ENCODE measurements at regions not wholly inside any gene's neighbourhood (a gene's known extent, or its start where the extent isn't known, plus 50 kb on each side); places are given as distances from the start of the nearest gene placed in this dataset.

- DNase-seq = no peak
These were observed 352.7 kb upstream of the ZNF507 start for GRCh38 chr19:31992750-31993149.

GRCh38 chr19:31995546-31995945 lies 349.9 kb upstream of the ZNF507 start:
- no peak for DNase-seq

- no peak for DNase-seq
These were observed 335.3 kb upstream of the ZNF507 start for GRCh38 chr19:32010071-32010470.

- DNase-seq = no peak
These were observed 333.2 kb upstream of the ZNF507 start for GRCh38 chr19:32012206-32012605.

GRCh38 chr19:32012886-32013631 lies 332.4 kb upstream of the ZNF507 start:
- DNase-seq = no peak

GRCh38 chr19:32017176-32017953 lies 328.0 kb upstream of the ZNF507 start:
- no peak for DNase-seq

GRCh38 chr19:32018014-32018413 lies 327.4 kb upstream of the ZNF507 start:
- no peak for DNase-seq

- DNase-seq = no peak
These were observed 324.9 kb upstream of the ZNF507 start for GRCh38 chr19:32020538-32020937.

- no peak for DNase-seq
These were observed 323.3 kb upstream of the ZNF507 start for GRCh38 chr19:32022044-32022640.

GRCh38 chr19:32022731-32023563 lies 322.5 kb upstream of the ZNF507 start:
- no peak for DNase-seq

GRCh38 chr19:32023564-32023832 lies 321.9 kb upstream of the ZNF507 start:
- no peak for DNase-seq

GRCh38 chr19:32029235-32029634 lies 316.2 kb upstream of the ZNF507 start:
- no peak for DNase-seq

GRCh38 chr19:32032561-32032960 lies 312.8 kb upstream of the ZNF507 start:
- no peak for DNase-seq

- DNase-seq = no peak
These were observed 309.8 kb upstream of the ZNF507 start for GRCh38 chr19:32035626-32036025.

- DNase-seq = no peak
These were observed 307.1 kb upstream of the ZNF507 start for GRCh38 chr19:32038021-32038920.

- no peak for DNase-seq
These were observed 306.4 kb upstream of the ZNF507 start for GRCh38 chr19:32038961-32039360.

GRCh38 chr19:32039440-32039839 lies 306.0 kb upstream of the ZNF507 start:
- DNase-seq = no peak

GRCh38 chr19:32040236-32040635 lies 305.2 kb upstream of the ZNF507 start:
- no peak for DNase-seq

GRCh38 chr19:32041681-32042292 lies 303.6 kb upstream of the ZNF507 start:
- DNase-seq = no peak

GRCh38 chr19:32047788-32048187 lies 297.6 kb upstream of the ZNF507 start:
- no peak for DNase-seq

GRCh38 chr19:32053376-32053775 lies 292.0 kb upstream of the ZNF507 start:
- DNase-seq = no peak

- DNase-seq = no peak
These were observed 291.5 kb upstream of the ZNF507 start for GRCh38 chr19:32053861-32054260.

Measured in central memory CD4-positive, alpha-beta T cell (primary cell).